ENCODE measurements at regions not wholly inside any gene's neighbourhood (a gene's known extent, or its start where the extent isn't known, plus 50 kb on each side); places are given as distances from the start of the nearest gene placed in this dataset.

- H3K4me1 ChIP-seq (ENCODE audit: control insufficient read depth in 1 of 2, low read depth in 2 of 2): no peaks in the 10 kb centered on the region
- no peak for TF ChIP-seq CTCF (IDR thresholded peaks at IDR 0.05)
- H3K27ac ChIP-seq: no peak overlapping the region
- H3K36me3 ChIP-seq: no peaks in the 10 kb centered on the region
- no peak overlapping the region for H3K4me3 ChIP-seq
- ATAC-seq (ENCODE audit: insufficient number of reproducible peaks, low FRiP score, low read depth) (no peak), DNase-seq (ENCODE audit: low spot score) (no peak)
- H3K9me3 ChIP-seq: peaks cover 3% of the 10 kb centered on the region
- H3K27me3 ChIP-seq (replicated peaks; ENCODE audit: insufficient read depth): no peaks in the 10 kb centered on the region
Observed at GRCh38 chr14:65261946-65262345, 150.6 kb upstream of the FUT8 start.

- Histone ChIP-seq H3K4me3 (no peak overlapping the region), H3K36me3 (no peaks in the 10 kb centered on the region), H3K9me3 (peaks cover 3% of the 10 kb centered on the region), H3K27me3 (replicated peaks; ENCODE audit: insufficient read depth) (no peaks in the 10 kb centered on the region), H3K4me1 (ENCODE audit: control insufficient read depth in 1 of 2, low read depth in 2 of 2) (no peaks in the 10 kb centered on the region), H3K27ac (no peak overlapping the region)
- no peak for DNase-seq (ENCODE audit: low spot score)
- TF ChIP-seq CTCF (IDR thresholded peaks at IDR 0.05): no peak
- ATAC-seq (ENCODE audit: insufficient number of reproducible peaks, low FRiP score, low read depth): no peak
Observed at GRCh38 chr14:65263177-65263788, 149.2 kb upstream of the FUT8 start.

GRCh38 chr14:65267856-65268255, 144.7 kb upstream of the FUT8 start:
- no peak for TF ChIP-seq CTCF (IDR thresholded peaks at IDR 0.05)
- H3K27me3 ChIP-seq (replicated peaks; ENCODE audit: insufficient read depth): no peaks in the 10 kb centered on the region
- H3K9me3 ChIP-seq: no peaks in the 10 kb centered on the region
- H3K27ac ChIP-seq: no peak overlapping the region
- DNase-seq (ENCODE audit: low spot score) (no peak), ATAC-seq (ENCODE audit: insufficient number of reproducible peaks, low FRiP score, low read depth) (no peak)
- H3K4me1 ChIP-seq (ENCODE audit: control insufficient read depth in 1 of 2, low read depth in 2 of 2): no peaks in the 10 kb centered on the region
- no peaks in the 10 kb centered on the region for H3K36me3 ChIP-seq
- no peak overlapping the region for H3K4me3 ChIP-seq

GRCh38 chr14:65268594-65268993, 143.9 kb upstream of the FUT8 start:
- H3K27me3 ChIP-seq (replicated peaks; ENCODE audit: insufficient read depth): no peaks in the 10 kb centered on the region
- no peak overlapping the region for H3K27ac ChIP-seq
- DNase-seq (ENCODE audit: low spot score): no peak
- TF ChIP-seq CTCF (IDR thresholded peaks at IDR 0.05): no peak
- no peaks in the 10 kb centered on the region for H3K36me3 ChIP-seq
- no peaks in the 10 kb centered on the region for H3K9me3 ChIP-seq
- no peak for ATAC-seq (ENCODE audit: insufficient number of reproducible peaks, low FRiP score, low read depth)
- H3K4me3 ChIP-seq: no peak overlapping the region
- no peaks in the 10 kb centered on the region for H3K4me1 ChIP-seq (ENCODE audit: control insufficient read depth in 1 of 2, low read depth in 2 of 2)

- Histone ChIP-seq H3K27ac (no peak overlapping the region), H3K4me1 (ENCODE audit: control insufficient read depth in 1 of 2, low read depth in 2 of 2) (no peaks in the 10 kb centered on the region), H3K9me3 (no peaks in the 10 kb centered on the region), H3K36me3 (no peaks in the 10 kb centered on the region), H3K27me3 (replicated peaks; ENCODE audit: insufficient read depth) (no peaks in the 10 kb centered on the region), H3K4me3 (no peak overlapping the region)
- DNase-seq (ENCODE audit: low spot score) (no peak), ATAC-seq (ENCODE audit: insufficient number of reproducible peaks, low FRiP score, low read depth) (no peak)
- no peak for TF ChIP-seq CTCF (IDR thresholded peaks at IDR 0.05)
Observed at GRCh38 chr14:65269732-65270131, 142.8 kb upstream of the FUT8 start.
